HG03045 (cell line): ENCODE measurements at regions not wholly inside any gene's neighbourhood (a gene's known extent, or its start where the extent isn't known, plus 50 kb on each side); places are given as distances from the start of the nearest gene placed in this dataset.
"Not testable (repeated sequence)": the region's sequence is repeated elsewhere in the genome, so short reads cannot be mapped to it uniquely, and the experiment has no call there.

ENCODE experiments used
- ATAC-seq: cut with Tn5 transposase; IDR thresholded peaks from one replicate; pipeline ENCODE4 v1.9.1; 2021; ENCODE audit warnings: mild to moderate bottlenecking, moderate library complexity; ENCODE audit not compliant: unreplicated experiment

- no peak for ATAC-seq
Measured at GRCh38 chr4:111115881-111116280, 493.0 kb upstream of the PITX2 start.

- ATAC-seq: no peak
Measured at GRCh38 chr4:111120191-111120590, 497.3 kb upstream of the PITX2 start.

DNA sequence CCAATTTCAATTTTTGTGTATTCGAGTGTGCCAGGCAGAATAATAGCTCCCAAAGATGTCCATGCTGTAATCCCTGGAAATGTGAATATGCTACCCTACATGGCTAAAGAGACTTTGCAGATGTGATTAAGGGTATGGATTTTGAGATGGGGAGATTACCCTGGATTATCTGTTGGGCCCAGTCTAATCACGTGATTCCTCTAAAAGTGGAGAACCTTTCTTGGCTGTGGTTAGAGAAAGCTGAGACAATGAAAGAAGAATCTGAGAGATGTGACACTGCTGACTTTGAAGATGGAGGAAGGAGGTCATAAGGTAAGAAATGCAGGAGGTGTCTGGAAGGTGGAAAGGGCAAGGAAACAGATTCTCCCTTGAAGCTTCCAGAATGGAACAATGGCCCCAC lies 503.5 kb upstream of the PITX2 start:
- ATAC-seq: no peak

DNA sequence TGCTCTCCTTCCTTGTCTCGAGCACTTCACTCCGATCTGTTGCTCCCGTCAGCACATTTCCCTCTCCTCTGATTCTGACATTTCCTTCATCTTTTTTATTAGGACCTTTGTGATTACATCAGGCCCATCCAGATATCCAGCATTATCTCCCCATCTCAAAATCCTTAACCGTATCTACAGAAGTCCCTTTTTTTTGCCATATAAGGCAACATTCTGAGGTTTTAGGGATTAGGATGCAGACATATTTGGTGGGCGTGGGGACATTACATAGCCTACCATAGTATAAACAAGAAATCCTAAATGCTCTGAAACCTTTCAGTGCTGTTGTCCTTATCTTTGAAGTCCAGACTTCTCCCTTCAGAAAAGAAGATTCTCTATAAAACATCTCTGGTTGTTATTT lies 505.0 kb upstream of the PITX2 start:
- no peak for ATAC-seq

GRCh38 chr4:111128327-111128726 lies 505.4 kb upstream of the PITX2 start:
- no peak for ATAC-seq

DNA sequence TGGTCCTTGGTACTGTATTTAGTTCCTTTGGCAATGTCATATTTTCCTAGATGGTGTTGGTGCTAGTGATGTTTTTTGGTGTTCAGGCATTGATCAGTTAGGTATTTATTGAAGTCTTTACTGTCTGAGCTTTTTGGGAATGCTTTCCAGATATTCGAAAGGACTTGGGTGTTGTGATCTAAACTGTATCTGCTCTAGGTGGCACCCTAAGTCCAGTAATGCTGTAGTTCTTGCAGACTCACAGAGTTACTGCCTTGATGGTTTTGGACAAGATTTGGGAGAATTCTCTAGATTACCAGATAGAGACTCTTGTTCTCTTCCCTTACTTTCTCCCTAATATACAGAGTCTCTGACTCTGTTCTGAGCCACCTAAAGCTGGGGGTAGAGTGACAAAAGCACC lies 513.6 kb upstream of the PITX2 start:
- ATAC-seq: no peak

- ATAC-seq: no peak
Measured at GRCh38 chr4:111136967-111137366, 514.1 kb upstream of the PITX2 start.

GRCh38 chr4:111143510-111143909 lies 520.6 kb upstream of the PITX2 start:
- no peak for ATAC-seq

- ATAC-seq: no peak
Measured at GRCh38 chr4:111154934-111155333, 532.1 kb upstream of the PITX2 start.

DNA sequence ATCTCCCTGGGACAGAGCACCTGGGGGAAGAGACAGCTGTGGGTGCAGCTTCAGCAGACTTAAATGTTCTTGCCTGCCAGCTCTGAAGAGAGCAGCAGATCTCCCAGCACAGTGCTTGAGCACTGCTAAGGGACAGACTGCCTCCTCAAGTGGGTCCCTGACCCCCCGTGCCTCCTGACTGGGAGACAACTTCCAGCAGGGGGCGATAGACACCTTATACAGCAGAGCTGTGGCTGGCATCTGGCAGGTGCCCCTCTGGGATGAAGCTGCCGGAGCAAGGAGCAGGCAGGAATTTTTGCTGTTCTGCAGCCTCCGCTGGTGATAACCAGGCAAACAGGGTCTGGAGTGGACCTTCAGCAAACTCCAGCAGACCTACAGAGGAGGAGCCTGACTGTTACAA lies 541.7 kb upstream of the PITX2 start:
- not testable (repeated sequence) for ATAC-seq

- ATAC-seq: no peak
Measured at GRCh38 chr4:111174331-111174730, 551.5 kb upstream of the PITX2 start.

DNA sequence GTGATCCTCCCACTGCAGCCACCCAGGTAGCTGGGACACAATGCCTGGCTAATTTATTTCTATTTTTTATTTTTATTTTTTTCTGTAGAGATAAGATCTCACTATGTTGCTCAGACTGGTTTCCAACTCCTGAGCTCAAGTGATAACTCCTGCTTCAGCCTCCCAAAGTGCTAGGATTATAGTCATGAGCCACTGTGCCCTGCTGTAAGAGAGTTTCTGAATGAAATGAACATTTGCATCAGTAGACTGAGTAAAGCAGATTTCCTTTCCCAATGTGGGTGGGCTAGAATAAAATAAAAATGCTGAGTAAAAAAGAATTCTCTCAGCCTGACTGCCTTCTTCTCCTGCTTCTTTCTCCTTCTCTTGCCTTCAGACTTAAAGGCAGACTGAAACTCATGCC lies 555.4 kb upstream of the PITX2 start:
- no peak for ATAC-seq

DNA sequence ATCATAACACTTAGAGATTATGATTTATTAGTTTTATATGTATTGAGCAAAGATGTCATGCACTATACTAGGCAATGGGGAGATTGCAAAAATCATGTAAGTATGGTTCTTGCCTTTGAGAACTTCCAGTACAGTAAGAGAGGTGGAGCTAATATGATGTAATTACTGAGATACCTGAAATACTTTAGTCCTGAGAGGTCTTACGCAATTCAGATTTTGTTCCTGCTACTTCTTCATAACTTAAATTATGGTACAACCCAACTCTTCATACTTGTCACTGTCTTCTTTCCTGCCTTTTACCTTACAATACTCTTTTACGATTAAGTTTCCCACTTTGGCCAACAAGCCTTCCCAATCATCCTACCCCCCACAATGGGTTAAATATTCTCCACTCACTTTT lies 564.2 kb upstream of the PITX2 start:
- no peak for ATAC-seq

DNA sequence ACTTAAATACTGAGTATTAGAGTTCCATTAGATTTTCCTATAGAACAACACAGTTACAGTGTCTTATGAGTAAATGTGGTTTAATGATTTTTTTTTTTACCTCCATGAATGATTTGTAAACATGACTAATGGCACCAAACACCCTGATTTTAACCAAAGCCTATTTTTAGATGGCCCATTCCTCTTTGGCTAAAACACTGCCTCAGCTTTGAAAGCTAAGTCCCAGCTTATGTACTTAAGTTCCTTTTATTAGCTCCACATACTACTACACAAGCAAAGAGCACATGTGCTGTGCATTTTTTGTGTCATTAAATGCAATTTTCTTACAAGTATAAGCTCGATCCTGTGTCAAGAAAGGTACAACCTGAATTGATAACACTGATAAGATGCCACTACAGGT lies 575.6 kb upstream of the PITX2 start:
- ATAC-seq: no peak

- ATAC-seq: no peak
Measured at GRCh38 chr4:111204797-111205196, 581.9 kb upstream of the PITX2 start.

- ATAC-seq: no peak
Measured at GRCh38 chr4:111208970-111209369, 586.1 kb upstream of the PITX2 start.

- ATAC-seq: no peak
Measured at GRCh38 chr4:111209706-111210105, 586.8 kb upstream of the PITX2 start.

DNA sequence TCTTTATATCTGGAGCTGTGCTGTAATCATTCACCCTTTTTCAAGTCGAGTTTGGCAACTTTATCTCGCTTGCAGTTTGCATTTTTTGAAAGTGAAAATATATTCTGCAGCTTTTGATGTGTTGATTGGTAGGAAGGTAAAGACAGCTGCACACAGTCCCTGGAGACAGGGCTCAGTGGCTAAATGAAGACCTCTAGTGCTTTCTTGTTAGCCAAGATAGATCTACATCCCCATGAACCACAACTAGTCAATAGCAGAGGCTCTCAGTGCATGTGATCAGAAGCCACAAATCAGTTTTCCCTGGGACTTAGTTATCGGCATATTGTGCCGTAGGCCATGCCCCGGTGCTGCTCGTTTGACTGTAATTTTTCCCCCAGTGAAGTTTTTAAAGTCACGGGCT lies 587.7 kb upstream of the PITX2 start:
- no peak for ATAC-seq

DNA sequence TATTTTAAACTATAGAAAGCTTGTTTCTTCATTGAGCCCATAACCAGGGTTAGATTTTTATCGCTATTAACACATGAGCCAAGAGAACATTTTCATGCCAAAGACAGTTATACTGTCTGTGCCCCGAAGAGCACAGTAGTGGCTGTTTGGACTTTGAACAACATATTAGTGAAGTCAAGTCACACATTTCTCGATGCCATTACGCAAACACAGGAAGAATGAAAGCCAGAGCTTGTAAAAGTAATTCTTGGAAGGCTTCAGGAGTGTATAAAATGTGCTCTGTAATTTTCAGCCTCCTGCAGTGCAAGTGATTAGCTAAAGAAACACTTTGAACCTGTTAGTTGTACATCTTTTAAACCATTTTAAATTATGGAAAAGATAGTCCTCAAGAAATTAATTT lies 590.7 kb upstream of the PITX2 start:
- ATAC-seq: no peak

GRCh38 chr4:111214371-111214770 lies 591.5 kb upstream of the PITX2 start:
- no peak for ATAC-seq

DNA sequence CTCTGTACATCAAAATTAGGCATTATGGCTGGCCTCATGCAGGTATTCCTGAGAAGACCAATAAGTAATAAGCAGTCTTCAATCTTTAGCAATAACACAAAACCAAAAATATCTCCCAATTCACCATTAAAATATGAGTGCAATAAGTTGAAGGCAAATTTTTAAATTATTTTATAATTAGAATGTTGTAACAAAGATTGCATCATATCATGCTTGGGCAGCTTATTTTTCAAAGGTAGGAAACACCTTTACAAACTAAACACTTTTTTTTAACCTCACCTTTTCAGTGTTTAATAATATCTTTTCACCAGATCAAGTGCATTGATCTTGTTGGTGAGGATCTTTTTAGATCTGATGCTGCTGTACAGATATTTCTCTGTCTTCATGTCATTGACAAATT lies 592.9 kb upstream of the PITX2 start:
- ATAC-seq: no peak

DNA sequence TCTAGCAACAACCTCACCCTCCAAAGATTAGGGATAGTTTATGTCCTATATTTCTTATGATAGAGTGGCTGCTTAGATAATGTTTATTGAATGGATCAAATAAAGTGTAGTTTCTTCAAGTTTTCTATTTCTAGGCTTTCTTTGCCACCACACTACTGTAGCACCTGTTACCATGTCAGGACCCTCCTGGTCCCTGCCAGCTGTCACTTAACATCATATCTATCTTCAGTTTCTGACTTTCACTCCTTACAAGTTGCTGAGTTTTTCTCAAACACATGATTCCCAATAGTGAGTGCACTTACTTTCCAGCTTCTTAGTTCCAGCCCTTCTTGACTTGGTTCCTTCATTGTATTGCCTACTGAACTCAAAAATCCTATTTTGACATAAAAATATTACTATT lies 593.9 kb upstream of the PITX2 start:
- no peak for ATAC-seq

DNA sequence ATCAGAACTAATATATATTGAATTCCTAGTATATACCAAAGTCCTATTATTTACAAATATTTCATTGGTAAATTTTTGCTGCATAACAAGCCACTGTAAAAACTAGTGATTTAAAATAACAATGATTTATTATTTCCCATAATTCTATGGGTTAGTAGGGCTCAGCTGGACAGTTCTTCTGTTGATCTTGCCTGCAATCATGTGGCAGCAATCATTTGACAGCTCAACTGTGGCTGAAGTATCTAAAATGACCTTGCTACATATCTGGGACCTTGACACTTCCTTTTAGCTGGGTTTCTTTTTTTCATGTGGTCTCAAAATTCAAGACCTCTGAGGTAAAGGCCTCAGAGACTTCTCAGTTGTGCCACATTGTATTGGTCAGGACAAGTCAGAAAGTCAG lies 598.5 kb upstream of the PITX2 start:
- ATAC-seq: no peak

GRCh38 chr4:111228396-111228795 lies 605.5 kb upstream of the PITX2 start:
- ATAC-seq: no peak
